ENCODE measurements at regions not wholly inside any gene's neighbourhood (a gene's known extent, or its start where the extent isn't known, plus 50 kb on each side); places are given as distances from the start of the nearest gene placed in this dataset.

DNA sequence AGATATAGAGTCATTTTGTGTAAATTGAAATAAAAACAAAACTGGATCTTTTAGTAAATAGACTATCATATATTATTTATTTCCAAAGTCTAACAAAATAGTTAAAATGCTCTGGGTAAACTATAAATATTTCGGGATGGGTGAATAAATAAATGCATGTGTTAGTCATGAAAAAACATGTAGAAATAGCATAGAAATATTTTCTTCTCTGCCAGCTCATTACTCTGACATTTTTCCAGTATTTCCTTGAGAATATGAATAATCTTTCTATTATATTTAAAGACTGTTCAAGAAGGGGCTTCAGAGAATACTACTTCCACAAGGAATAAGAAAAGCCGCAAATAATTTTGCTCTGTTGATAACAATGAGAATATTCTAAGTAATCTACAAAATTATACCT lies 880.4 kb downstream of the TRIB2 start:
- no peaks in the 10 kb centered on the region for H4K20me1 ChIP-seq (replicated peaks; ENCODE audit: control insufficient read depth, extremely low read depth, insufficient read depth, low read length)
- intact Hi-C loops (cut with micrococcal nuclease), result no loop called here
- no peak overlapping the region for H2AFZ ChIP-seq (ENCODE audit: low read depth, low read length)
- H3K4me3 ChIP-seq (replicated peaks in 1 of 3; ENCODE audit: insufficient read depth in 1 of 3, low read depth in 1 of 3, low read length in 3 of 3), result no peak overlapping the region
- H3K9me1 ChIP-seq (replicated peaks; ENCODE audit: control insufficient read depth, extremely low read depth, insufficient read depth, low read length), result no peaks in the 10 kb centered on the region
- H3K27ac ChIP-seq (ENCODE audit: insufficient read depth, low read depth, low read length), result no peak overlapping the region
- H3K9ac ChIP-seq (replicated peaks; ENCODE audit: extremely low read depth, insufficient read depth, low read length), result no peak overlapping the region
- POLR2A ChIA-PET, result no interaction called here
- dilution Hi-C loops (cut with MboI; ENCODE audit: extremely low pct_ligation_motif_present, low sequenced_read_pairs), result no loop called here
- no peak for TF ChIP-seq MAX (IDR thresholded peaks at IDR 0.05; ENCODE audit: insufficient read depth, insufficient read length)
- no peak for TF ChIP-seq JUN (IDR thresholded peaks at IDR 0.05; ENCODE audit: borderline replicate concordance, insufficient read depth, insufficient read length, low read depth)
- no peak for TF ChIP-seq MYC (IDR thresholded peaks at IDR 0.05; ENCODE audit: low read depth, low read length)
- no peak for TF ChIP-seq GATA2 (IDR thresholded peaks at IDR 0.05; ENCODE audit: insufficient read depth, insufficient read length, low read depth, low read length)
- TF ChIP-seq POLR2A (IDR thresholded peaks at IDR 0.05; ENCODE audit: low read depth, low read length), result no peak
- TF ChIP-seq FOS (IDR thresholded peaks at IDR 0.05; ENCODE audit: borderline replicate concordance, insufficient read depth, low read length), result no peak
- no peak for TF ChIP-seq POLR2AphosphoS5 (IDR thresholded peaks at IDR 0.05; ENCODE audit: insufficient read depth, low read depth, low read length)
- TF ChIP-seq EZH2 (IDR thresholded peaks at IDR 0.05; ENCODE audit: borderline replicate concordance, low read depth, low read length, severe bottlenecking), result no peak
- TF ChIP-seq, protein P1, sequence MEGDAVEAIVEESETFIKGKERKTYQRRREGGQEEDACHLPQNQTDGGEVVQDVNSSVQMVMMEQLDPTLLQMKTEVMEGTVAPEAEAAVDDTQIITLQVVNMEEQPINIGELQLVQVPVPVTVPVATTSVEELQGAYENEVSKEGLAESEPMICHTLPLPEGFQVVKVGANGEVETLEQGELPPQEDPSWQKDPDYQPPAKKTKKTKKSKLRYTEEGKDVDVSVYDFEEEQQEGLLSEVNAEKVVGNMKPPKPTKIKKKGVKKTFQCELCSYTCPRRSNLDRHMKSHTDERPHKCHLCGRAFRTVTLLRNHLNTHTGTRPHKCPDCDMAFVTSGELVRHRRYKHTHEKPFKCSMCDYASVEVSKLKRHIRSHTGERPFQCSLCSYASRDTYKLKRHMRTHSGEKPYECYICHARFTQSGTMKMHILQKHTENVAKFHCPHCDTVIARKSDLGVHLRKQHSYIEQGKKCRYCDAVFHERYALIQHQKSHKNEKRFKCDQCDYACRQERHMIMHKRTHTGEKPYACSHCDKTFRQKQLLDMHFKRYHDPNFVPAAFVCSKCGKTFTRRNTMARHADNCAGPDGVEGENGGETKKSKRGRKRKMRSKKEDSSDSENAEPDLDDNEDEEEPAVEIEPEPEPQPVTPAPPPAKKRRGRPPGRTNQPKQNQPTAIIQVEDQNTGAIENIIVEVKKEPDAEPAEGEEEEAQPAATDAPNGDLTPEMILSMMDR (IDR thresholded peaks at IDR 0.05; ENCODE audit: extremely low read depth in 1 of 2, insufficient read depth in 1 of 2, low read depth in 1 of 2, low read length in 2 of 2), result no peak
- CTCF ChIA-PET, result no interaction called here
- H3K27me3 ChIP-seq (ENCODE audit: control insufficient read depth in 2 of 2, insufficient read depth in 2 of 2, low read length in 2 of 2), result no peaks in the 10 kb centered on the region
- DNase-seq (ENCODE audit: low read depth, low spot score) (no peak), FAIRE-seq (no peak)
- no peaks in the 10 kb centered on the region for H3K36me3 ChIP-seq (ENCODE audit: control insufficient read depth in 2 of 2, extremely low read depth in 1 of 2, insufficient read depth in 2 of 2, low read length in 2 of 2)
- no peak overlapping the region for H3K4me2 ChIP-seq (ENCODE audit: insufficient read depth, low read length)
- peaks cover 3% of the 10 kb centered on the region for H3K9me3 ChIP-seq (replicated peaks; ENCODE audit: control insufficient read depth, insufficient read depth, low read length)
- BruUV-seq (replicated peaks), result no TSS peak
- H3K4me1 ChIP-seq (ENCODE audit: control insufficient read depth, extremely low read depth, insufficient read depth, low read length), result no peaks in the 10 kb centered on the region
- H3K79me2 ChIP-seq (ENCODE audit: control insufficient read depth, insufficient read depth, low read length), result no peaks in the 10 kb centered on the region

Data from endothelial cell of umbilical vein (primary cell).